Stimulated activated memory B cell treated with anti-CD40 and anti-IgM and Interleukin-4, amounts not matched to agents 10 μg/mL and 1 μg/mL and 100 μg/mL, for 72 hours (primary cell): ENCODE measurements at regions not wholly inside any gene's neighbourhood (a gene's known extent, or its start where the extent isn't known, plus 50 kb on each side); places are given as distances from the start of the nearest gene placed in this dataset.

Experiments
- ATAC-seq: fragments of 150-1000 bp; cut with Tn5 transposase; 2 replicates; pipeline ENCODE4 v1.10.0; 2021
- H3K27ac Mint-ChIP-seq: one replicate; pipeline ENCODE4 v1.8.0; 2022; ENCODE audit warnings: mild to moderate bottlenecking, mixed read lengths
- H3K27me3 Mint-ChIP-seq: one replicate; pipeline ENCODE4 v1.8.0; 2022; ENCODE audit warnings: mixed read lengths
- H3K36me3 Mint-ChIP-seq: one replicate; pipeline ENCODE4 v1.8.0; 2022; ENCODE audit warnings: mixed read lengths
- H3K4me1 Mint-ChIP-seq: one replicate; pipeline ENCODE4 v1.8.0; 2022; ENCODE audit warnings: mixed read lengths
- H3K4me3 Mint-ChIP-seq: one replicate; pipeline ENCODE4 v1.8.0; 2022; ENCODE audit warnings: mild to moderate bottlenecking, moderate library complexity, mixed read lengths
- H3K9me3 Mint-ChIP-seq: one replicate; pipeline ENCODE4 v1.8.0; 2022; ENCODE audit warnings: mixed read lengths

DNA sequence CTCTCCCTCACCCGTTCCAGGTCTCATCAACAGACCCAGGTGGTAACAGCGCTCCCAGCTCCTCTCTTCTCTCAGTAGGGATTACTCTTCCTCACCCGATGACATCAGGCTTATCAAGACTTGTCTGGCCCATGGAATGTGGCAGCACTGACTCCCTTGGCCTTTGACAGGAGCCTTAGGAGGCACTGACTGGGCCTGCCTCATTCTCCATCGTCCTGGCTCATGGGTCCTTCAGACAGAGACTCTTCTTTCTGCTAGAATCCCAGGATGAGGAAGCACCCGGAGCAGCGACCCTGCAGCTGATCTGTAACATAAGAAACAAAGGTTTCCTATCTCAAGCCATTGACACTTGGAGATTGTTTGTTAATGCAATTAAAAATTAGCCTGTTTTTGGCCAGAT lies 1063.6 kb downstream of the TBC1D22A start:
- Mint-ChIP-seq H3K27me3 (peaks cover 11% of the 10 kb centered on the region), H3K4me1 (no peaks in the 10 kb centered on the region), H3K4me3 (no peak overlapping the region), H3K9me3 (peaks cover 5% of the 10 kb centered on the region), H3K27ac (no peak overlapping the region), H3K36me3 (no peaks in the 10 kb centered on the region)
- ATAC-seq, result no peak

- no peak overlapping the region for H3K4me3 Mint-ChIP-seq
- no peaks in the 10 kb centered on the region for H3K4me1 Mint-ChIP-seq
- peaks cover 10% of the 10 kb centered on the region for H3K27me3 Mint-ChIP-seq
- no peak overlapping the region for H3K27ac Mint-ChIP-seq
- H3K9me3 Mint-ChIP-seq, result peaks cover 7% of the 10 kb centered on the region
- no peak for ATAC-seq
- no peaks in the 10 kb centered on the region for H3K36me3 Mint-ChIP-seq
Observed at GRCh38 chr22:47822422-47822821, 1060.0 kb downstream of the TBC1D22A start.

DNA sequence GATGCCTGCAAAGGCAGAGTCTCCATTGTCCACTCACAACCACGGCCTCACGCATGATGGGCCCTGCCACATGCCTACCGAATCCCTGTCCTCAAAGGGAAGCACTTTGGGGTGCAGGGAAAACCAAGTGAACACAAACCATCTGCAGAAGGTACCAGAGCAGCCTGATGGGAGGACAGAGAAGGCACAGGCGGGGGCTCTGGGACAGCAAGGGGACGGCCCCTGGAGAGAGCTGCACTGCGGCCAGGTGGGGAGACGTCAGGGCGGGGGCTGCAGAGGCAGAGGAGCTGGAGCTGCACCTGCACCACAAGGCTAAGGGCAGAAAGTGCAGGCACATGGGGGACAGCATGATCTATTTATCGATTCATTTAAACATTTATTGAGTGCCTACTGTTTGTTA lies 1056.0 kb downstream of the TBC1D22A start:
- Mint-ChIP-seq H3K9me3 (peaks cover 5% of the 10 kb centered on the region), H3K27ac (no peak overlapping the region), H3K4me3 (no peak overlapping the region), H3K4me1 (no peaks in the 10 kb centered on the region), H3K36me3 (no peaks in the 10 kb centered on the region), H3K27me3 (peaks cover 10% of the 10 kb centered on the region)
- no peak for ATAC-seq

DNA sequence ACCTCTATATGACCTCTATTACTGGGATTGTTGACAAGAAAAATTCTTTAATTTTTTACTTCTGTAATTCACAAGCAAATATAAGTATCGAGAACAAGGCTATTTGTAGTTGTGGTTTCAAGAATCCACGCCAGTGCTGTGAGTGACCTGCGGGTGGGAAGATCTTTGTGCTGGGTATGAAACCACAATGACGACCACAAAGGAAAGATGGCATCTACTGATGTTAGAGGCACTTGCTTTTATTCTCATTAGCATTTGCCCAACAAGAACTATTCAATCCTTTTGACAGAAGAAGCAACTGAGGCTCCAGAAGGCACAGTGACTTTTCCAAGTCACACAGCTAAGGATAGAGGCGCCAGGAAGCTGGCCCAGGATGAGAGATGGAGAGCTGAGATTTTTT lies 1054.9 kb downstream of the TBC1D22A start:
- no peak overlapping the region for H3K27ac Mint-ChIP-seq
- H3K4me1 Mint-ChIP-seq, result no peaks in the 10 kb centered on the region
- peaks cover 4% of the 10 kb centered on the region for H3K9me3 Mint-ChIP-seq
- no peaks in the 10 kb centered on the region for H3K36me3 Mint-ChIP-seq
- ATAC-seq, result no peak
- no peak overlapping the region for H3K4me3 Mint-ChIP-seq
- H3K27me3 Mint-ChIP-seq, result peaks cover 16% of the 10 kb centered on the region

- Mint-ChIP-seq H3K9me3 (peaks cover 4% of the 10 kb centered on the region), H3K36me3 (no peaks in the 10 kb centered on the region), H3K27me3 (peaks cover 22% of the 10 kb centered on the region), H3K27ac (no peak overlapping the region), H3K4me3 (no peak overlapping the region), H3K4me1 (no peaks in the 10 kb centered on the region)
- no peak for ATAC-seq
Observed at GRCh38 chr22:47816863-47817210, 1054.4 kb downstream of the TBC1D22A start.

- Mint-ChIP-seq H3K27me3 (peaks cover 26% of the 10 kb centered on the region), H3K36me3 (no peaks in the 10 kb centered on the region), H3K4me1 (no peaks in the 10 kb centered on the region), H3K4me3 (no peak overlapping the region), H3K9me3 (peaks cover 4% of the 10 kb centered on the region), H3K27ac (no peak overlapping the region)
- no peak for ATAC-seq
Observed at GRCh38 chr22:47816121-47816862, 1053.8 kb downstream of the TBC1D22A start.

GRCh38 chr22:47814474-47814873 lies 1052.0 kb downstream of the TBC1D22A start:
- Mint-ChIP-seq H3K27me3 (peaks cover 43% of the 10 kb centered on the region), H3K36me3 (no peaks in the 10 kb centered on the region), H3K4me1 (no peaks in the 10 kb centered on the region), H3K27ac (no peak overlapping the region), H3K9me3 (peaks cover 10% of the 10 kb centered on the region), H3K4me3 (no peak overlapping the region)
- no peak for ATAC-seq

- no peaks in the 10 kb centered on the region for H3K4me1 Mint-ChIP-seq
- H3K9me3 Mint-ChIP-seq, result peaks cover 10% of the 10 kb centered on the region
- no peaks in the 10 kb centered on the region for H3K36me3 Mint-ChIP-seq
Observed at GRCh38 chr22:47813661-47814060, 1051.2 kb downstream of the TBC1D22A start.

DNA sequence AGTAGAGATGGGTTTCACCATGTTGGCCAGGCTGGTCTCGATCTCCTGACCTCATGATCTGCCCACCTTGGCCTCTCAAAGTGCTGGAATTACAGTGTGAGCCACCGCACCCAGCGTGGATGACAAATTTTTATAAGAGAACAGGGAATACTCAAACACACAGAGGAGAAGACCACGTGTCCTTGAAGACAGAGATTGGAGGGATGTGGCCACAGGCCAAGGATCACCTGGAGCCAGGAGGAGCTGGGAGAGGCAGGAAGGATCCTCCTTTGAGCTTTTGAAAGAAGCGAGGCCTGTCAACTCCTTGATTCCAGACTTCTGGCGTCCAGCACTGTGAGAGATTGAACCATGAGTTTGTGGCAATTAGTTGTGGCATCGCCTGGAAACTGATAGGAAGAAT lies 1049.5 kb downstream of the TBC1D22A start:
- ATAC-seq, result no peak
- H3K27me3 Mint-ChIP-seq, result peaks cover 52% of the 10 kb centered on the region
- no peak overlapping the region for H3K27ac Mint-ChIP-seq
- H3K9me3 Mint-ChIP-seq, result peaks cover 5% of the 10 kb centered on the region
- no peak overlapping the region for H3K4me3 Mint-ChIP-seq
- no peaks in the 10 kb centered on the region for H3K36me3 Mint-ChIP-seq
- H3K4me1 Mint-ChIP-seq, result no peaks in the 10 kb centered on the region

More at GRCh38 chr22:47813661-47814060, 1051.2 kb downstream of the TBC1D22A start:
- no peak for ATAC-seq
- H3K27ac Mint-ChIP-seq, result no peak overlapping the region
- H3K4me3 Mint-ChIP-seq, result no peak overlapping the region
- peaks cover 43% of the 10 kb centered on the region for H3K27me3 Mint-ChIP-seq

- ATAC-seq, result no peak
- H3K27me3 Mint-ChIP-seq, result peaks cover 57% of the 10 kb centered on the region
- no peaks in the 10 kb centered on the region for H3K36me3 Mint-ChIP-seq
- no peak overlapping the region for H3K27ac Mint-ChIP-seq
- H3K4me3 Mint-ChIP-seq, result no peak overlapping the region
- H3K4me1 Mint-ChIP-seq, result no peaks in the 10 kb centered on the region
- peaks cover 5% of the 10 kb centered on the region for H3K9me3 Mint-ChIP-seq
Observed at GRCh38 chr22:47810505-47811500, 1048.4 kb downstream of the TBC1D22A start.

- H3K4me3 Mint-ChIP-seq, result no peak overlapping the region
- no peak overlapping the region for H3K27ac Mint-ChIP-seq
- peaks cover 57% of the 10 kb centered on the region for H3K27me3 Mint-ChIP-seq
- H3K4me1 Mint-ChIP-seq, result no peaks in the 10 kb centered on the region
- no peak for ATAC-seq
- peaks cover 5% of the 10 kb centered on the region for H3K9me3 Mint-ChIP-seq
- no peaks in the 10 kb centered on the region for H3K36me3 Mint-ChIP-seq
Observed at GRCh38 chr22:47808886-47809620, 1046.6 kb downstream of the TBC1D22A start.

GRCh38 chr22:47808236-47808635 lies 1045.8 kb downstream of the TBC1D22A start:
- no peaks in the 10 kb centered on the region for H3K4me1 Mint-ChIP-seq
- H3K9me3 Mint-ChIP-seq, result peaks cover 5% of the 10 kb centered on the region
- peaks cover 57% of the 10 kb centered on the region for H3K27me3 Mint-ChIP-seq
- no peak overlapping the region for H3K27ac Mint-ChIP-seq
- no peak overlapping the region for H3K4me3 Mint-ChIP-seq
- no peaks in the 10 kb centered on the region for H3K36me3 Mint-ChIP-seq
- ATAC-seq, result no peak

DNA sequence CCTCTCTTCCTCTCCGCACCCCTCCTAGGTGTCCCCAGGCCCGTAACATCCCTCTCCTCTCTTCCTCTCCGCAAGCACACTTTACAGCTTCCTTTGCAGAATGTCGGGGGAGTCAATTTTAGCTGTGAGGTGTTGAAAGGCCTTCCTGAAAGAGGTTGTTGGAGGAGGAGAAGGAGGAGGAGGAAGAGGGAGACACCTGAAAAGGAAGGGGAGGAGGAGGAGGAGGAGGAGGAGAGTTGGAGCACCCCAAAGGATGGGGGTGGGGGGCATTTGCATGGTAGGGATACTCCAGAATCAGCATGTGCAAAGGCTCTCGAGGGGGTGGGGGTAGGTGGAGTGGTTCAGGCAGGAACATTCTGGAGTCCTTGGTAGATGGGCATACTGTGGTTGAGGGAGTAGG lies 1045.1 kb downstream of the TBC1D22A start:
- Mint-ChIP-seq H3K36me3 (no peaks in the 10 kb centered on the region), H3K4me1 (no peaks in the 10 kb centered on the region), H3K4me3 (no peak overlapping the region), H3K27ac (no peak overlapping the region), H3K9me3 (peaks cover 5% of the 10 kb centered on the region), H3K27me3 (peaks cover 53% of the 10 kb centered on the region)
- no peak for ATAC-seq

- Mint-ChIP-seq H3K27ac (no peak overlapping the region), H3K36me3 (no peaks in the 10 kb centered on the region), H3K4me1 (no peaks in the 10 kb centered on the region), H3K9me3 (peaks cover 5% of the 10 kb centered on the region), H3K4me3 (no peak overlapping the region), H3K27me3 (peaks cover 53% of the 10 kb centered on the region)
- no peak for ATAC-seq
Observed at GRCh38 chr22:47806894-47807293, 1044.4 kb downstream of the TBC1D22A start.

DNA sequence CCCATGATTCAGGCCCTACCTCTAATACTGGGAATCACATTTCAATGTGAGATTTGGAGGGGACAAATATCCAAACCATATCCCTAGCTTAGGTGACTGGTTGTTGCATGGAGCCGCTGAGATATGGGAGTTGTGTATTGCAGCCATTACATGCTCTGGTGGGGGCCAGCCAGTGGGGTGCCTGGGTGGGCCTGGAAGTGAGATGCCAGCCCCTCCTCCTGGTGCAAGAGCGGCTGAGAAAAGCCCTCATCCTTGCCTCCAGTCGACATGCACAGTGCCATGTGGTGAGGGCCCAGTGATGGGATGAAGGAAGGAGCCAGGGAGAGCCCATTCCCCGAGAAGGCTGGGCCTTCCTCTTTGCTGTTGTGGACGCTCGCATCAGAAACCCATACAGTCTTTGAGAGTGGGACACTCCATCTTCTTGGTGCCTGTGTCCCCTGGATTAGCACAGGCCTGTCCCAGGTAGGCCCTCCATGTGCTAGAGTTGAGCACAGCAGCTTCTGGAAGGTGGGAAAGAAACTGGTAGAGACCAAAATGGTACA lies 1043.0 kb downstream of the TBC1D22A start:
- ATAC-seq, result no peak
- Mint-ChIP-seq H3K9me3 (peaks cover 5% of the 10 kb centered on the region), H3K4me1 (no peaks in the 10 kb centered on the region), H3K4me3 (no peak overlapping the region), H3K36me3 (no peaks in the 10 kb centered on the region), H3K27me3 (peaks cover 46% of the 10 kb centered on the region), H3K27ac (no peak overlapping the region)
